SK-N-SH (cell line): ENCODE measurements at regions not wholly inside any gene's neighbourhood (a gene's known extent, or its start where the extent isn't known, plus 50 kb on each side); places are given as distances from the start of the nearest gene placed in this dataset.

ENCODE experiments used
- CTCF ChIA-PET: fragments of 300-600, 350-600 bp; formaldehyde crosslinking; extraction: SDS; loops from one replicate; lab custom pipeline; 2021; lab: Yijun Ruan, JAX
- POLR2A ChIA-PET: fragments of 350-600 bp; sonication (Branson Sonifier 250); formaldehyde crosslinking; extraction: SDS; loops from one replicate; lab custom pipeline; 2020; ENCODE audit warnings: antibody characterized with exemption, inconsistent platforms; lab: Yijun Ruan, JAX
- DNase-seq: peaks from one replicate; pipeline ENCODE4 v3.0.0; 2012
- H2AFZ ChIP-seq: fragments of 200-600 bp; sonication (generic); 2 replicates; pipeline ENCODE4 v1.8.1; 2016; ENCODE audit warnings: antibody characterized with exemption, mild to moderate bottlenecking, low read depth
- H3F3A ChIP-seq: fragments of 200-600 bp; sonication (generic); replicated peaks from 2 replicates; pipeline ENCODE3; 2016; ENCODE audit warnings: antibody characterized with exemption, mild to moderate bottlenecking; ENCODE audit not compliant: insufficient read depth
- H3K27ac ChIP-seq, 2 experiments: fragments of 200-500 bp in 1 of 2; fragments of 200-600 bp in 1 of 2; sonication (Bioruptor generic) in 1 of 2; sonication (generic), shearing (Covaris generic) in 1 of 2; 2 replicates each; pipeline versions ENCODE4 v1.5.1 to v1.6.1; 2014 to 2016; ENCODE audit warnings: low read depth in 2 of 2, inconsistent platforms in 1 of 2, low read length in 1 of 2, mild to moderate bottlenecking in 1 of 2, mixed read lengths in 1 of 2
- H3K27me3 ChIP-seq: fragments of 200-600 bp; sonication (generic), shearing (Covaris generic); 2 replicates; pipeline ENCODE4 v1.6.1; 2016; ENCODE audit warnings: mixed run types; ENCODE audit not compliant: insufficient read depth
- H3K36me3 ChIP-seq, 2 experiments: fragments of 200-500 bp in 1 of 2; fragments of 200-600 bp in 1 of 2; sonication (Bioruptor generic) in 1 of 2; sonication (generic) in 1 of 2; replicated peaks in 1 of 2; 2 replicates each; pipeline versions ENCODE3 to v1.5.1; 2014 to 2016; ENCODE audit warnings: low read length in 1 of 2, mild to moderate bottlenecking in 1 of 2; ENCODE audit not compliant: insufficient read depth in 2 of 2, control insufficient read depth in 1 of 2
- H3K4me1 ChIP-seq, 2 experiments: fragments of 200-500 bp in 1 of 2; fragments of 200-600 bp in 1 of 2; sonication (Bioruptor generic) in 1 of 2; sonication (generic), shearing (Covaris generic) in 1 of 2; 2 replicates each; pipeline versions ENCODE4 v1.5.1 to v1.6.1; 2014 to 2016; ENCODE audit warnings: low read depth in 1 of 2, low read length in 1 of 2, mixed run types in 1 of 2; ENCODE audit not compliant: insufficient read depth in 2 of 2, control insufficient read depth in 1 of 2
- H3K4me2 ChIP-seq: fragments of 200-600 bp; sonication (generic), shearing (Covaris generic); 2 replicates; pipeline ENCODE4 v1.6.1; 2017; ENCODE audit warnings: mixed run types
- H3K4me3 ChIP-seq, 2 experiments: fragments of 200-500 bp in 1 of 2; fragments of 200-600 bp in 1 of 2; sonication (Bioruptor generic) in 1 of 2; sonication (generic), shearing (Covaris generic) in 1 of 2; 2 replicates each; pipeline versions ENCODE4 v1.5.1 to v1.8.1; 2014 to 2016; ENCODE audit warnings: low read depth in 2 of 2, inconsistent platforms in 1 of 2, low read length in 1 of 2, mild to moderate bottlenecking in 1 of 2, mixed read lengths in 1 of 2, moderate library complexity in 1 of 2
- H3K79me2 ChIP-seq: fragments of 200-600 bp; sonication (generic); 2 replicates; pipeline ENCODE4 v1.8.1; 2017; ENCODE audit warnings: mild to moderate bottlenecking; ENCODE audit not compliant: insufficient read depth
- H3K9ac ChIP-seq: fragments of 200-600 bp; sonication (generic); 2 replicates; pipeline ENCODE4 v1.6.1; 2017; ENCODE audit warnings: mixed run types
- H3K9me2 ChIP-seq: fragments of 200-600 bp; sonication (generic); 2 replicates; pipeline ENCODE4 v1.6.1; 2017; ENCODE audit warnings: mixed run types
- H3K9me3 ChIP-seq: fragments of 200-600 bp; sonication (generic); 2 replicates; pipeline ENCODE4 v1.6.1; 2017; ENCODE audit warnings: mixed run types, mild to moderate bottlenecking, moderate library complexity
- H4K20me1 ChIP-seq: fragments of 200-600 bp; sonication (generic); 2 replicates; pipeline ENCODE4 v1.6.1; 2017; ENCODE audit warnings: mild to moderate bottlenecking, mixed run types; ENCODE audit not compliant: insufficient read depth
- CTCF ChIP-seq: fragments of 200-600 bp; sonication (generic); IDR thresholded peaks from 2 replicates; pipeline ENCODE4 v1.6.1; 2017; ENCODE audit warnings: antibody characterized with exemption, mild to moderate bottlenecking, moderate library complexity
- EP300 ChIP-seq, 2 experiments: IDR thresholded peaks; 2 replicates each; pipeline versions ENCODE4 v1.4.0 to v1.6.1; 2012; ENCODE audit warnings: borderline replicate concordance in 1 of 2, low read depth in 1 of 2, low read length in 1 of 2
- FOSL2 ChIP-seq: IDR thresholded peaks from 2 replicates; pipeline ENCODE4 v1.4.0; 2012; ENCODE audit warnings: low read depth, mild to moderate bottlenecking, moderate library complexity, borderline replicate concordance
- FOXJ3 ChIP-seq: sonication (generic); formaldehyde crosslinking; IDR thresholded peaks from 2 replicates; pipeline ENCODE4 v1.5.1; 2020; ENCODE audit warnings: mild to moderate bottlenecking, missing genetic modification reagents
- MXI1 ChIP-seq: IDR thresholded peaks from 2 replicates; pipeline ENCODE4 v1.6.1; 2012; ENCODE audit warnings: mild to moderate bottlenecking, low read depth, low read length, improper control_type of control experiment
- NFIC ChIP-seq: IDR thresholded peaks from 2 replicates; pipeline ENCODE4 v1.4.0; 2012; ENCODE audit warnings: borderline replicate concordance
- PBX3 ChIP-seq: IDR thresholded peaks from 2 replicates; pipeline ENCODE4; 2012
- POLR2AphosphoS5 ChIP-seq: IDR thresholded peaks from 2 replicates; pipeline ENCODE4 v1.6.1; 2012; ENCODE audit warnings: low read depth, low read length
- RAD21 ChIP-seq: IDR thresholded peaks from 2 replicates; pipeline ENCODE4 v1.6.1; 2012; ENCODE audit warnings: mild to moderate bottlenecking, low read length
- RFX5 ChIP-seq: IDR thresholded peaks from 2 replicates; pipeline ENCODE4 v1.6.1; 2012; ENCODE audit warnings: mild to moderate bottlenecking, improper control_type of control experiment, low read length
- RXRA ChIP-seq: IDR thresholded peaks from 2 replicates; pipeline ENCODE4 v1.4.0; 2012; ENCODE audit warnings: low read depth, mild to moderate bottlenecking, borderline replicate concordance
- USF1 ChIP-seq: IDR thresholded peaks from 2 replicates; pipeline ENCODE4 v1.4.0; 2012; ENCODE audit warnings: low read depth, borderline replicate concordance
- USF2 ChIP-seq: fragments of 150-350 bp; IDR thresholded peaks from 2 replicates; pipeline ENCODE4 v1.6.1; 2017; ENCODE audit warnings: antibody characterized with exemption, low read length, low read depth, borderline replicate concordance
- ZBTB33 ChIP-seq: IDR thresholded peaks from 2 replicates; pipeline ENCODE4 v1.4.0; 2012; ENCODE audit warnings: low read depth, borderline replicate concordance
- WGBS: methylation state at CpG from one replicate; pipeline ENCODE4 v1.1.6; 2017; ENCODE audit warnings: low lambda C conversion rate; 5-methylcytosine and 5-hydroxymethylcytosine counted together

- no peak overlapping the region for H2AFZ ChIP-seq
- POLR2A ChIA-PET: no interaction called here
- H3K79me2 ChIP-seq: no peaks in the 10 kb centered on the region
- no peak overlapping the region for H3K27ac ChIP-seq
- no peaks in the 10 kb centered on the region for H3K27me3 ChIP-seq
- DNase-seq: no peak
- no peaks in the 10 kb centered on the region; a peak in 1 of 4 replicates for H3K4me1 ChIP-seq
- H3F3A ChIP-seq: no peaks in the 10 kb centered on the region
- CTCF ChIA-PET: no interaction called here
- no peaks in the 10 kb centered on the region for H3K36me3 ChIP-seq
- H3K4me3 ChIP-seq: no peak overlapping the region
- no peaks in the 10 kb centered on the region for H3K9me2 ChIP-seq
- no peak overlapping the region for H3K4me2 ChIP-seq
- H3K9ac ChIP-seq: no peak overlapping the region
- H4K20me1 ChIP-seq: no peaks in the 10 kb centered on the region
- H3K9me3 ChIP-seq: no peaks in the 10 kb centered on the region
- TF ChIP-seq RAD21 (no peak), NFIC (no peak), FOXJ3 (CRISPR knock-in tag) (no peak), EP300 (IDR thresholded peaks at IDR 0.05; ENCODE audit: borderline replicate concordance in 1 of 2, low read depth in 1 of 2, low read length in 1 of 2) (no peak), POLR2AphosphoS5 (no peak), RXRA (no peak), FOSL2 (no peak), USF1 (no peak), ZBTB33 (no peak), PBX3 (no peak), RFX5 (no peak), MXI1 (no peak), CTCF (no peak), USF2 (no peak)
- WGBS: 37% methylated on average over 12 of the region's 12 CpGs
Measured at GRCh38 chr22:47692811-47693210, 930.4 kb downstream of the TBC1D22A start.
